ENCODE measurements at regions not wholly inside any gene's neighbourhood (a gene's known extent, or its start where the extent isn't known, plus 50 kb on each side); places are given as distances from the start of the nearest gene placed in this dataset.

DNA sequence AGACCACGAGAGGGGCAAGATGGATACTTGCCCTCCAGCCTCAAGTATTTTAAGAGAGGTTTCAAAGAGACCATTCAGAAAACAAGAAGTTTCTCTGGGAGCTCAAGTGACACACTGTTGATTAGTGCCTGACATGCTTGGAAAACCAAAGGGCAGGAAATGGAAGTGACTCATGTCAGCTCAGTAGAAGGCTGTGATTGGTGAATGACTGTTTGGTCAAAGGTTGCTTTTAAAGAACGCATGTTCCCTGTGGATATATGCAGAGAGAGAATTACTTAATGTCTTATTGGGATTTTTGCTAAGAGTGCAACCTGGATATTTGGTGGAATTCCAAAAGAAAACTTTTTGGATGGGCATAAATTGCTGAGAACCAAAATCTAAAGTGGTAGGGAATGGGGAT is 549.9 kb downstream of the XIRP2 start:
- no peak for DNase-seq
- Histone ChIP-seq H3K4me1 (ENCODE audit: control insufficient read depth in 1 of 2, insufficient read depth in 2 of 2, low read length in 2 of 2) (no peaks in the 10 kb centered on the region), H4K20me1 (ENCODE audit: insufficient read depth, low read length) (no peaks in the 10 kb centered on the region), H3K9ac (ENCODE audit: insufficient read depth, low read length, poor library complexity, severe bottlenecking) (no peak overlapping the region), H3K27me3 (ENCODE audit: control insufficient read depth in 2 of 2, insufficient read depth in 2 of 2, low read length in 2 of 2) (no peaks in the 10 kb centered on the region), H2AFZ (ENCODE audit: insufficient read depth, low read depth, low read length, poor library complexity, severe bottlenecking) (no peak overlapping the region), H3K9me3 (replicated peaks in 1 of 2; ENCODE audit: control insufficient read depth in 1 of 2, insufficient read depth in 1 of 2, low read length in 2 of 2) (no peaks in the 10 kb centered on the region), H3K36me3 (replicated peaks in 1 of 2; ENCODE audit: control insufficient read depth in 1 of 2, insufficient read depth in 2 of 2, low read length in 2 of 2) (no peaks in the 10 kb centered on the region), H3K27ac (ENCODE audit: low read depth in 1 of 2, low read length in 2 of 2) (no peak overlapping the region), H3K4me3 (replicated peaks in 1 of 3; ENCODE audit: low read depth in 2 of 3, low read length in 3 of 3) (no peak overlapping the region), H3K79me2 (ENCODE audit: insufficient read depth, low read length) (no peaks in the 10 kb centered on the region), H3K4me2 (replicated peaks; ENCODE audit: extremely low read depth, low read length, poor library complexity, severe bottlenecking) (no peak overlapping the region)
- H3K4me3 Mint-ChIP-seq = no peak overlapping the region
- WGBS (ENCODE audit: insufficient coverage) = 86% methylated on average over 1 of the region's 2 CpGs
- TF ChIP-seq, protein P1, sequence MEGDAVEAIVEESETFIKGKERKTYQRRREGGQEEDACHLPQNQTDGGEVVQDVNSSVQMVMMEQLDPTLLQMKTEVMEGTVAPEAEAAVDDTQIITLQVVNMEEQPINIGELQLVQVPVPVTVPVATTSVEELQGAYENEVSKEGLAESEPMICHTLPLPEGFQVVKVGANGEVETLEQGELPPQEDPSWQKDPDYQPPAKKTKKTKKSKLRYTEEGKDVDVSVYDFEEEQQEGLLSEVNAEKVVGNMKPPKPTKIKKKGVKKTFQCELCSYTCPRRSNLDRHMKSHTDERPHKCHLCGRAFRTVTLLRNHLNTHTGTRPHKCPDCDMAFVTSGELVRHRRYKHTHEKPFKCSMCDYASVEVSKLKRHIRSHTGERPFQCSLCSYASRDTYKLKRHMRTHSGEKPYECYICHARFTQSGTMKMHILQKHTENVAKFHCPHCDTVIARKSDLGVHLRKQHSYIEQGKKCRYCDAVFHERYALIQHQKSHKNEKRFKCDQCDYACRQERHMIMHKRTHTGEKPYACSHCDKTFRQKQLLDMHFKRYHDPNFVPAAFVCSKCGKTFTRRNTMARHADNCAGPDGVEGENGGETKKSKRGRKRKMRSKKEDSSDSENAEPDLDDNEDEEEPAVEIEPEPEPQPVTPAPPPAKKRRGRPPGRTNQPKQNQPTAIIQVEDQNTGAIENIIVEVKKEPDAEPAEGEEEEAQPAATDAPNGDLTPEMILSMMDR (IDR thresholded peaks at IDR 0.05) = no peak
- H3K27ac Mint-ChIP-seq = no peak overlapping the region
- peaks cover 0 to 8% (median 2%) of the 10 kb centered on the region in 7 donors for H3K9me3 Mint-ChIP-seq
- H3K4me1 Mint-ChIP-seq = no peaks in the 10 kb centered on the region
- intact Hi-C loops (cut with micrococcal nuclease) = no loop called here
- H3K36me3 Mint-ChIP-seq = no peaks in the 10 kb centered on the region
- H3K27me3 Mint-ChIP-seq (ENCODE audit: low read depth in 3 of 3) = peaks cover 0 to 2% (median 1%) of the 10 kb centered on the region in 3 donors

GRCh38 chr2:167431949-167432348 is 543.7 kb downstream of the XIRP2 start:
- intact Hi-C loops (cut with micrococcal nuclease) = no loop called here
- H3K4me3 Mint-ChIP-seq = no peak overlapping the region

More at GRCh38 chr2:167431949-167432348, 543.7 kb downstream of the XIRP2 start:
- Histone ChIP-seq H3K9ac (ENCODE audit: insufficient read depth, low read length, poor library complexity, severe bottlenecking) (no peak overlapping the region), H3K79me2 (ENCODE audit: insufficient read depth, low read length) (no peaks in the 10 kb centered on the region), H3K4me2 (replicated peaks; ENCODE audit: extremely low read depth, low read length, poor library complexity, severe bottlenecking) (no peak overlapping the region), H4K20me1 (ENCODE audit: insufficient read depth, low read length) (no peaks in the 10 kb centered on the region), H2AFZ (ENCODE audit: insufficient read depth, low read depth, low read length, poor library complexity, severe bottlenecking) (no peak overlapping the region), H3K36me3 (replicated peaks in 1 of 2; ENCODE audit: control insufficient read depth in 1 of 2, insufficient read depth in 2 of 2, low read length in 2 of 2) (no peaks in the 10 kb centered on the region), H3K9me3 (replicated peaks in 1 of 2; ENCODE audit: control insufficient read depth in 1 of 2, insufficient read depth in 1 of 2, low read length in 2 of 2) (no peaks in the 10 kb centered on the region), H3K4me3 (replicated peaks in 1 of 3; ENCODE audit: low read depth in 2 of 3, low read length in 3 of 3) (no peak overlapping the region), H3K27me3 (ENCODE audit: control insufficient read depth in 2 of 2, insufficient read depth in 2 of 2, low read length in 2 of 2) (no peaks in the 10 kb centered on the region), H3K27ac (ENCODE audit: low read depth in 1 of 2, low read length in 2 of 2) (no peak overlapping the region), H3K4me1 (ENCODE audit: control insufficient read depth in 1 of 2, insufficient read depth in 2 of 2, low read length in 2 of 2) (no peaks in the 10 kb centered on the region)
- TF ChIP-seq, protein P1 (IDR thresholded peaks at IDR 0.05) = no peak
- H3K9me3 Mint-ChIP-seq = peaks cover 0 to 9% (median 4%) of the 10 kb centered on the region in 7 donors
- WGBS (ENCODE audit: insufficient coverage) = 83% methylated on average over 2 of the region's 2 CpGs
- DNase-seq = no peak
- H3K27me3 Mint-ChIP-seq (ENCODE audit: low read depth in 3 of 3) = peaks cover 0 to 2% (median 1%) of the 10 kb centered on the region in 3 donors
- H3K27ac Mint-ChIP-seq = no peak overlapping the region
- H3K4me1 Mint-ChIP-seq = no peaks in the 10 kb centered on the region
- no peaks in the 10 kb centered on the region for H3K36me3 Mint-ChIP-seq

All from CD14-positive monocyte (primary cell).